Heart right ventricle (tissue), 16 donors: ENCODE measurements at regions not wholly inside any gene's neighbourhood (a gene's known extent, or its start where the extent isn't known, plus 50 kb on each side); places are given as distances from the start of the nearest gene placed in this dataset.

ENCODE experiments used
- ATAC-seq, 8 donors: fragments of 200-7000 bp; cut with Tn5 transposase; one replicate each; pipeline ENCODE4 v1.9.1; 2020; ENCODE audit warnings: mild to moderate bottlenecking in 8 of 8, moderate library complexity in 8 of 8, moderate number of reproducible peaks in 1 of 8
- DNase-seq, 2 donors: peaks; one replicate each; pipeline ENCODE4 v3.0.0-alpha.2; 2020
- H3K27ac ChIP-seq, 10 donors: fragments of 200-600 bp; sonication (generic) in 2 of 10; one replicate each; pipeline versions ENCODE4 v1.5.0 to v1.8.0; 2020 to 2022; ENCODE audit warnings: mild to moderate bottlenecking in 3 of 10
- H3K27me3 ChIP-seq, 7 donors: fragments of 200-600 bp; one replicate each; pipeline ENCODE4 v1.8.0; 2021 to 2022; ENCODE audit warnings: mild to moderate bottlenecking in 2 of 7
- H3K36me3 ChIP-seq, 9 donors: fragments of 200-600 bp; sonication (generic) in 1 of 9; one replicate each; pipeline versions ENCODE4 v1.5.0 to v1.8.0; 2020 to 2022; ENCODE audit warnings: mild to moderate bottlenecking in 2 of 9
- H3K4me1 ChIP-seq, 9 donors: fragments of 200-600 bp; sonication (generic) in 1 of 9; one replicate each; pipeline versions ENCODE4 v1.5.0 to v1.8.0; 2020 to 2022; ENCODE audit warnings: mild to moderate bottlenecking in 4 of 9
- H3K4me3 ChIP-seq, 10 donors: fragments of 200-600 bp; sonication (generic) in 2 of 10; one replicate each; pipeline versions ENCODE4 v1.5.0 to v1.8.0; 2020 to 2022; ENCODE audit warnings: mild to moderate bottlenecking in 7 of 10, moderate library complexity in 2 of 10
- H3K9me3 ChIP-seq, 11 donors: fragments of 200-600 bp in 10 of 11; sonication (generic) in 2 of 11; one replicate each; pipeline versions ENCODE4 v1.5.0 to v1.8.0; 2013 to 2022; ENCODE audit warnings: mild to moderate bottlenecking in 2 of 11, control low read depth in 1 of 11, moderate library complexity in 1 of 11
- WGBS, 2 donors: extraction: QIAGEN DNeasy Blood & Tissue Kit; methylation state at CpG; one replicate each; pipeline ENCODE4 v1.1.7; 2013; ENCODE audit warnings: inconsistent platforms in 1 of 2; 5-methylcytosine and 5-hydroxymethylcytosine counted together
- intact Hi-C, 10 donors: fragments of 100-400 bp; cut with DNase I; formaldehyde crosslinking; loops; one replicate each; pipeline versions ENCODE4 v1.11.1 to v1.14.2; 2022
- TF ChIP-seq, protein P1 (sequence below), 9 donors: fragments of 200-600 bp; sonication (generic) in 2 of 9; IDR thresholded peaks; one replicate each; pipeline versions ENCODE4 v1.5.0 to v1.8.0; 2021 to 2022; ENCODE audit warnings: antibody characterized with exemption in 9 of 9, mild to moderate bottlenecking in 5 of 9, moderate library complexity in 1 of 9
- donor health status: Arrhythmogenic right ventricular cardiomyopathy.
- donor health status: ischemic (EF 13 %, LVEDD 7.1; RV severe dilation, severe dysfunction).
- donor health status: healthy with polysubstance abuse.
- donor health status: DM: no; HTN: yes; CAD: no.
- donor health status: DM: no; HTN: no; CAD: no.
- donor health status: ischemic (EF 25% LVEDD 6.9; RV normal size, moderate dysfunction).
- donor health status: ischemic (EF 25% LVEDD 5.7; RV mildly dilated, moderate dysfunction).
- donor health status: healthy.
- donor health status: DM: yes; HTN: yes; CAD: no.
- donor health status: Ischemic cardiomyopathy.
- donor health status: ischemic (EF 35%, LVEDD 5.7; RV mildly dilated, moderate dysfunction).
- donor health status: nonischemic (EF 11% LVEDD 7.7; RV severe dilation, severe dysfunction).
- donor health status: DM: yes; HTN: yes; CAD: no.
- donor health status: PGD.
- donor health status: ischemic (EF 29% LVEDD 5.4; RV normal size, mild dysfunction).
- donor health status: nonischemic (EF 23%, LVEDD 6.1; RV moderate dilation, normal function).

GRCh38 chr1:118297521-118297920 is 112.5 kb upstream of the SPAG17 start:
- H3K27ac ChIP-seq = no peak overlapping the region
- peaks cover 0 to 21% (median 2%) of the 10 kb centered on the region in 9 donors for H3K4me1 ChIP-seq

GRCh38 chr1:118294875-118295642 is 110.0 kb upstream of the SPAG17 start:
- H3K27ac ChIP-seq = no peak overlapping the region
- no peak overlapping the region for H3K4me3 ChIP-seq
- intact Hi-C loops = no loop called here
- no peaks in the 10 kb centered on the region for H3K36me3 ChIP-seq
- ATAC-seq = peak in 1 of 8 donors; percentile 14
- peaks cover 0 to 14% (median 0%) of the 10 kb centered on the region in 9 donors for H3K4me1 ChIP-seq
- TF ChIP-seq, protein P1, sequence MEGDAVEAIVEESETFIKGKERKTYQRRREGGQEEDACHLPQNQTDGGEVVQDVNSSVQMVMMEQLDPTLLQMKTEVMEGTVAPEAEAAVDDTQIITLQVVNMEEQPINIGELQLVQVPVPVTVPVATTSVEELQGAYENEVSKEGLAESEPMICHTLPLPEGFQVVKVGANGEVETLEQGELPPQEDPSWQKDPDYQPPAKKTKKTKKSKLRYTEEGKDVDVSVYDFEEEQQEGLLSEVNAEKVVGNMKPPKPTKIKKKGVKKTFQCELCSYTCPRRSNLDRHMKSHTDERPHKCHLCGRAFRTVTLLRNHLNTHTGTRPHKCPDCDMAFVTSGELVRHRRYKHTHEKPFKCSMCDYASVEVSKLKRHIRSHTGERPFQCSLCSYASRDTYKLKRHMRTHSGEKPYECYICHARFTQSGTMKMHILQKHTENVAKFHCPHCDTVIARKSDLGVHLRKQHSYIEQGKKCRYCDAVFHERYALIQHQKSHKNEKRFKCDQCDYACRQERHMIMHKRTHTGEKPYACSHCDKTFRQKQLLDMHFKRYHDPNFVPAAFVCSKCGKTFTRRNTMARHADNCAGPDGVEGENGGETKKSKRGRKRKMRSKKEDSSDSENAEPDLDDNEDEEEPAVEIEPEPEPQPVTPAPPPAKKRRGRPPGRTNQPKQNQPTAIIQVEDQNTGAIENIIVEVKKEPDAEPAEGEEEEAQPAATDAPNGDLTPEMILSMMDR (IDR thresholded peaks at IDR 0.05) = no peak
- H3K9me3 ChIP-seq = no peaks in the 10 kb centered on the region
- H3K27me3 ChIP-seq = no peaks in the 10 kb centered on the region
- 71% methylated on average over 6 of the region's 6 CpGs for WGBS, 2 donors
- DNase-seq = no peak

More at GRCh38 chr1:118297521-118297920, 112.5 kb upstream of the SPAG17 start:
- Histone ChIP-seq H3K27me3 (no peaks in the 10 kb centered on the region), H3K36me3 (no peaks in the 10 kb centered on the region), H3K9me3 (no peaks in the 10 kb centered on the region), H3K4me3 (no peak overlapping the region)
- DNase-seq = no peak
- intact Hi-C loops = no loop called here
- no peak for ATAC-seq
- TF ChIP-seq, protein P1 (IDR thresholded peaks at IDR 0.05) = no peak

DNA sequence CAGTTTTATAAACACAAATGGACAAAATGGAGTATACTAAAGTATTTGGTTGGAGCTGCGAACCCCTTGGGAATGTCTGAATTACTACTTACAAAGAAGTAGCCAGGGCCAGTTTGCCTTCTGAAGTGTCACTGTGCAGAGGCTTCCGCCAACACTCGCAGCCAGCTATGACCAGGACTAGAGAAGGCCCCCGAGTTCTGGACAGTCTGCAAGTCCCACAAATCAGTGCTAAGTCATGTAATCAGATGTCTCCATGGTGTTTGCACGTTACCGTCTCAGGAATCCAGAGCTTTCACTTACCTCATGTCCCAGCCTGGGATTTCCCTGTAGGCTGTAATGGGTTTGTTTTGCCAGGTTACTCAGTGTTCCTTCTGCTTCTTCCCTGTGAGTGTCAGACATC is 106.6 kb upstream of the SPAG17 start:
- TF ChIP-seq, protein P1 (IDR thresholded peaks at IDR 0.05) = no peak
- Histone ChIP-seq H3K27ac (no peak overlapping the region), H3K36me3 (no peaks in the 10 kb centered on the region), H3K4me1 (peaks cover 0 to 16% (median 0%) of the 10 kb centered on the region in 9 donors), H3K9me3 (no peaks in the 10 kb centered on the region), H3K4me3 (no peak overlapping the region), H3K27me3 (no peaks in the 10 kb centered on the region)
- WGBS, 2 donors = 62 to 66% methylated on average over 6 of the region's 6 CpGs
- peak in 7 of 8 donors; percentile 38 to 83 (median 71) for ATAC-seq
- no peak for DNase-seq
- intact Hi-C loops = no loop called here

- H3K36me3 ChIP-seq = no peaks in the 10 kb centered on the region
- no peaks in the 10 kb centered on the region for H3K9me3 ChIP-seq
- no peak overlapping the region for H3K4me3 ChIP-seq
- peaks cover 0 to 16% (median 0%) of the 10 kb centered on the region in 9 donors for H3K4me1 ChIP-seq
- TF ChIP-seq, protein P1 (IDR thresholded peaks at IDR 0.05) = no peak
- WGBS, 2 donors = 80 to 87% methylated on average over 6 of the region's 6 CpGs
- H3K27me3 ChIP-seq = no peaks in the 10 kb centered on the region
- intact Hi-C loops = no loop called here
- no peak for ATAC-seq
- no peak for DNase-seq
- H3K27ac ChIP-seq = no peak overlapping the region
Measured at GRCh38 chr1:118290571-118290970, 105.5 kb upstream of the SPAG17 start.
